ENCODE measurements at regions not wholly inside any gene's neighbourhood (a gene's known extent, or its start where the extent isn't known, plus 50 kb on each side); places are given as distances from the start of the nearest gene placed in this dataset.

DNA sequence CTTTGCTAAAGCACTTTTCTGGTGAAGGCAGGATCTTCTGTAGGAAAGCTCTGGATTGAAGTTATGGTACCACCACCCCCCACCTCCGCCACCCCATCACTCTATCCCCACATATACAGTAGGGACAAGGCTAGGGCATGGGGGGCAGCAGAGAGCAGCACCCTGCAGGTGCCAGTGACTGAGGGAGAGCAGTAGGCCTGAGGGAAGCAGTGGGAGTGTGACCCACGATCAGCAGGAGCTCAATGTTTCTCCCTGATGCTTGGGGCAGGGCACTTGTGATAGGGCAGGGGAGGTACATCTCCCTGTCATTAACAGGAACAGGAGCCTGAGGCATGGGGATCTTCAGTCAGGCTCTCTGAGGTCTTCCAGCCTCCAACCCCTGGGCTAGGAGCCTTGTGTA is 121.6 kb downstream of the ZFP36L2 start:
- TF ChIP-seq EZH2 (IDR thresholded peaks at IDR 0.05), result no peak
- TF ChIP-seq RAD21 (IDR thresholded peaks at IDR 0.05; ENCODE audit: low read depth), result no peak
- TF ChIP-seq, protein P1, sequence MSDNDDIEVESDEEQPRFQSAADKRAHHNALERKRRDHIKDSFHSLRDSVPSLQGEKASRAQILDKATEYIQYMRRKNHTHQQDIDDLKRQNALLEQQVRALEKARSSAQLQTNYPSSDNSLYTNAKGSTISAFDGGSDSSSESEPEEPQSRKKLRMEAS (IDR thresholded peaks at IDR 0.05), result no peak
- TF ChIP-seq, protein P2, sequence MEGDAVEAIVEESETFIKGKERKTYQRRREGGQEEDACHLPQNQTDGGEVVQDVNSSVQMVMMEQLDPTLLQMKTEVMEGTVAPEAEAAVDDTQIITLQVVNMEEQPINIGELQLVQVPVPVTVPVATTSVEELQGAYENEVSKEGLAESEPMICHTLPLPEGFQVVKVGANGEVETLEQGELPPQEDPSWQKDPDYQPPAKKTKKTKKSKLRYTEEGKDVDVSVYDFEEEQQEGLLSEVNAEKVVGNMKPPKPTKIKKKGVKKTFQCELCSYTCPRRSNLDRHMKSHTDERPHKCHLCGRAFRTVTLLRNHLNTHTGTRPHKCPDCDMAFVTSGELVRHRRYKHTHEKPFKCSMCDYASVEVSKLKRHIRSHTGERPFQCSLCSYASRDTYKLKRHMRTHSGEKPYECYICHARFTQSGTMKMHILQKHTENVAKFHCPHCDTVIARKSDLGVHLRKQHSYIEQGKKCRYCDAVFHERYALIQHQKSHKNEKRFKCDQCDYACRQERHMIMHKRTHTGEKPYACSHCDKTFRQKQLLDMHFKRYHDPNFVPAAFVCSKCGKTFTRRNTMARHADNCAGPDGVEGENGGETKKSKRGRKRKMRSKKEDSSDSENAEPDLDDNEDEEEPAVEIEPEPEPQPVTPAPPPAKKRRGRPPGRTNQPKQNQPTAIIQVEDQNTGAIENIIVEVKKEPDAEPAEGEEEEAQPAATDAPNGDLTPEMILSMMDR (IDR thresholded peaks at IDR 0.05 in 2 of 3, conservative IDR thresholded peaks at IDR 0.05 in 1 of 3; ENCODE audit: borderline replicate concordance in 1 of 3, insufficient read depth in 1 of 3, low read depth in 2 of 3, low read length in 2 of 3), result no peak
- TF ChIP-seq, protein P3, sequence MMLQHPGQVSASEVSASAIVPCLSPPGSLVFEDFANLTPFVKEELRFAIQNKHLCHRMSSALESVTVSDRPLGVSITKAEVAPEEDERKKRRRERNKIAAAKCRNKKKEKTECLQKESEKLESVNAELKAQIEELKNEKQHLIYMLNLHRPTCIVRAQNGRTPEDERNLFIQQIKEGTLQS (IDR thresholded peaks at IDR 0.05), result no peak
- no peak for TF ChIP-seq POLR2A (IDR thresholded peaks at IDR 0.05; ENCODE audit: borderline replicate concordance, extremely low read depth, insufficient read depth, insufficient read length)
- TF ChIP-seq POLR2AphosphoS5 (IDR thresholded peaks at IDR 0.05; ENCODE audit: low read depth, low read length), result no peak
- TF ChIP-seq SIN3A (IDR thresholded peaks at IDR 0.05; ENCODE audit: low read depth), result no peak
- no peak for TF ChIP-seq FOSL1 (IDR thresholded peaks at IDR 0.05; ENCODE audit: low read depth)
- no peak for TF ChIP-seq EZH2phosphoT487 (IDR thresholded peaks at IDR 0.05; ENCODE audit: borderline replicate concordance)
- no peak for TF ChIP-seq EGR1 (IDR thresholded peaks at IDR 0.05; ENCODE audit: low read depth)
- TF ChIP-seq SP1 (IDR thresholded peaks at IDR 0.05; ENCODE audit: low read depth), result no peak
